Ishikawa (cell line): ENCODE measurements at regions not wholly inside any gene's neighbourhood (a gene's known extent, or its start where the extent isn't known, plus 50 kb on each side); places are given as distances from the start of the nearest gene placed in this dataset.

Experiments
- MAX ChIP-seq: IDR thresholded peaks from 2 replicates; pipeline ENCODE4 v1.6.1; 2012
- NFIC ChIP-seq: IDR thresholded peaks from 2 replicates; pipeline ENCODE4 v1.6.1; 2012
- RAD21 ChIP-seq: IDR thresholded peaks from 2 replicates; pipeline ENCODE4 v1.6.1; 2012; ENCODE audit warnings: low read depth
- REST ChIP-seq: IDR thresholded peaks from 2 replicates; pipeline ENCODE4 v1.6.1; 2012; ENCODE audit warnings: low read depth, mild to moderate bottlenecking
- TAF1 ChIP-seq: IDR thresholded peaks from 2 replicates; pipeline ENCODE4 v1.6.1; 2012; ENCODE audit warnings: low read depth, mild to moderate bottlenecking
- TCF12 ChIP-seq: IDR thresholded peaks from 2 replicates; pipeline ENCODE4 v1.6.1; 2012; ENCODE audit warnings: low read depth
- YY1 ChIP-seq: IDR thresholded peaks from 2 replicates; pipeline ENCODE4 v1.6.1; 2012; ENCODE audit warnings: low read depth

DNA sequence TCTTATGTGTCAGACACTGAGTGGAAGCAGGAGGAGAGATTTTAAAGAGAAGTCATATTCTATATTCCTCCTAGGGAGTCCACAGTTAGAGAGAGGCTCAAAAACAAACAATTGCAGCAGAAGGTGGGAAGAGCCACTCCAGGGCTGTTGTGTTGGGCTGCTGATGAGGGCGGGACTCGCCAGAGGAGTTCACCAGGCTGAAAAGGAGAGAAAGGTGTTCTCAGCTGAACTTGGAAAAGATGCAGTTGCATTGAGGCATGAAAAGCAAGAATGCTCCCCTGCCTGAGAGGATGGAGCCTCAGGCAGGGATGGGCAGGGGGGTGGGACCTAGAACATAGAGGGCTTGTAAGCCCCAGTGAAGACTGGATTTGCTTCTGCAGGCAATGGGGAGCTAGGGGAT is 324.2 kb downstream of the CXCL12 start:
- TF ChIP-seq MAX: no peak
- TF ChIP-seq NFIC: no peak
- no peak for TF ChIP-seq TCF12
- TF ChIP-seq REST: no peak
- TF ChIP-seq TAF1: no peak
- TF ChIP-seq YY1: no peak
- no peak for TF ChIP-seq RAD21
